ENCODE measurements at regions not wholly inside any gene's neighbourhood (a gene's known extent, or its start where the extent isn't known, plus 50 kb on each side); places are given as distances from the start of the nearest gene placed in this dataset.

GRCh38 chr18:59083136-59083818, 56.4 kb upstream of the SEC11C start:
- no peak for DNase-seq (ENCODE audit: extremely low read depth in 1 of 11, low read depth in 9 of 11, low spot score in 4 of 11)

DNA sequence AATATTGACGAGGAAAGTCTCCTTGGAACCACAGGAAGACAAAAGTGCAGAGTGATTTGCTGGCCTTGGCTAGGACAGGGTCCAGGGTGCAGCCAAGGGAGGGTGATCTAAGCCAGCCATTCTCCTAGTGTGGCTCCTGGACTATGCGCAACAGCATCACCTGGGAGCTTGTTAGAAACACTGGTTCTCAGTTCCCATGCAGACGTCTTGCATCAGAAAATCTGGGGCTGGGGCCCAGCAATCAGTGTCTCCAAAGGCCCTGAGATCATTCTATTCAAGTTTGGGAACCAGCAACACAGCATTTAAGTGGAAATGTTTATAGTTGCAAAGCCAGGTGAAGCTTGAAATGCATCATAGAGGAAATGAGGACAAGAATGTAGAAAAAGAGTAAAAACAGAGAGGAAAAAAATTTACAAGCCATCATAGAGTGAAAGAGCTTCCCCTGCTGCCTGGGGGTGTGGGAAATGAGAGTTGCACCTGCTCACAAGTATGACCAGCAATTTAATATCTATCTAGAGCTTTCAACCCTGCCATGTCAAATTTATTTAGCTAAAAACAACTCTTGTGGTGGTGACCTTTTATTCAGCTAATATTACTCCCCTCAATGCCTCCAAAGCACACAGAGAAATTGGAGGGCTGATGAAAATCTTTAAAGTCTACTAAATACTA, 54.4 kb upstream of the SEC11C start:
- DNase-seq (ENCODE audit: extremely low read depth in 1 of 11, low read depth in 9 of 11, low spot score in 4 of 11) = no peak

- no peak for DNase-seq (ENCODE audit: extremely low read depth in 1 of 11, low read depth in 9 of 11, low spot score in 4 of 11)
Measured at GRCh38 chr18:59085797-59086196, 53.9 kb upstream of the SEC11C start.

DNA sequence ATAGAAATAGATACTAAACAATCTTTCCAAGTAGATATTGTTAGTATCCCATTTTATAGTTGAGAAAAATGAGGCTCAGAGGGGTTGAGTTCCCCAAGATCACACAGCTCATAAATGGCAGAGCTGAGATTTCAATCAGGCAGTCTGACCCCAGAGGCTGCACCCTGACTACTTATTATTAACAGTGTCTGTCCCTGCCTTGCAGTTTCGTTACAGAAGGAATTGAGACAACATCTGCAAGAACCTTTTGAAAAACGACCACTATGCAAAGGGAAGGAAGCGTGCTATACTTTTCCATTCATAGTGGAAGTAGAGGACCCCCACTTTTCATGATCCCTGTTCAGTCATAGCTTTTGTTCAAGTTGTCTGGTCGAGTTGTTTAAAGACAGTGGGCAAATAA, 53.2 kb upstream of the SEC11C start:
- no peak for DNase-seq (ENCODE audit: extremely low read depth in 1 of 11, low read depth in 9 of 11, low spot score in 4 of 11)

GRCh38 chr18:59087391-59087790, 52.3 kb upstream of the SEC11C start:
- no peak for DNase-seq (ENCODE audit: extremely low read depth in 1 of 11, low read depth in 9 of 11, low spot score in 4 of 11)
